HCT116 (cell line): ENCODE measurements at regions not wholly inside any gene's neighbourhood (a gene's known extent, or its start where the extent isn't known, plus 50 kb on each side); places are given as distances from the start of the nearest gene placed in this dataset.

Experiments
- ATAC-seq: fragments of 200-7000 bp; cut with Tn5 transposase; 2 replicates; pipeline ENCODE4 v1.9.1; 2020; ENCODE audit warnings: mild to moderate bottlenecking, moderate library complexity
- BruUV-seq: library from RNA; stranded (reverse); fragments of 400-500 nt; replicated peaks from 2 replicates; lab custom pipeline; 2021; lab: Mats Ljungman, UMichigan
- CTCF ChIA-PET: fragments of 300-600 bp; sonication (Branson Sonifier 250); formaldehyde crosslinking; loops from one replicate; lab custom pipeline; 2021; ENCODE audit warnings: antibody characterized with exemption; lab: Charles Lee
- POLR2A ChIA-PET: fragments of 300-600, 350-600 bp; sonication (Branson Sonifier 250); formaldehyde crosslinking; loops from one replicate; lab custom pipeline; 2021; ENCODE audit warnings: antibody characterized with exemption; lab: Charles Lee
- RAD21 ChIA-PET, 2 experiments: fragments of 300-600 bp; sonication (Branson Sonifier 250); formaldehyde crosslinking; loops; one replicate each; lab custom pipeline; 2023; ENCODE audit warnings: low total read pairs in 2 of 2; ENCODE audit not compliant: uncharacterized antibody in 2 of 2, unreplicated experiment in 2 of 2, low non-redundant PET in 1 of 2; lab: Charles Lee
- DNase-seq: peaks from one replicate; pipeline ENCODE4 v3.0.0-alpha.2; 2010; ENCODE audit warnings: low read depth, low spot score
- H2AFZ ChIP-seq: fragments of 200-600 bp; shearing (Covaris generic), sonication (generic); 2 replicates; pipeline ENCODE4 v1.6.1; 2017; ENCODE audit warnings: low read depth, mixed run types, mixed read lengths, antibody characterized with exemption, low read length; ENCODE audit not compliant: poor library complexity, severe bottlenecking
- H3K27ac ChIP-seq: 2 replicates; pipeline ENCODE4 v1.5.1; 2012; ENCODE audit warnings: low read depth, low read length
- H3K27me3 ChIP-seq: fragments of 200-600 bp; sonication (generic); 2 replicates; pipeline ENCODE4 v1.6.1; 2016; ENCODE audit warnings: mixed run types, low read length, mixed read lengths; ENCODE audit not compliant: insufficient read depth
- H3K36me3 ChIP-seq, 2 experiments: fragments of 200-500 bp in 1 of 2; fragments of 200-600 bp in 1 of 2; sonication (Bioruptor generic) in 1 of 2; sonication (generic) in 1 of 2; 2 replicates each; pipeline versions ENCODE4 v1.5.1 to v1.6.1; 2014 to 2016; ENCODE audit warnings: low read length in 2 of 2, inconsistent platforms in 1 of 2, mixed read lengths in 1 of 2, mixed run types in 1 of 2; ENCODE audit not compliant: insufficient read depth in 2 of 2, control insufficient read depth in 1 of 2
- H3K4me1 ChIP-seq, 2 experiments: fragments of 200-600 bp in 1 of 2; sonication (generic) in 1 of 2; 2 replicates each; pipeline versions ENCODE4 v1.5.1 to v1.6.1; 2012 to 2017; ENCODE audit warnings: low read length in 2 of 2, inconsistent platforms in 1 of 2, mild to moderate bottlenecking in 1 of 2, mixed read lengths in 1 of 2, mixed run types in 1 of 2, moderate library complexity in 1 of 2; ENCODE audit not compliant: insufficient read depth in 2 of 2, control insufficient read depth in 1 of 2
- H3K4me2 ChIP-seq: fragments of 200-600 bp; sonication (generic); 2 replicates; pipeline ENCODE4 v1.6.1; 2017; ENCODE audit warnings: mixed run types, low read length, mixed read lengths
- H3K4me3 ChIP-seq, 2 experiments: fragments of 200-600 bp in 1 of 2; sonication (generic) in 1 of 2; replicated peaks in 1 of 2; 2 replicates each; pipeline ENCODE4 v1.5.1; 2011 to 2016; ENCODE audit warnings: low read length in 2 of 2, control low read depth in 1 of 2, low read depth in 1 of 2, mild to moderate bottlenecking in 1 of 2, mixed read lengths in 1 of 2, mixed run types in 1 of 2
- H3K79me2 ChIP-seq: fragments of 200-600 bp; sonication (generic); 2 replicates; pipeline ENCODE4 v1.6.1; 2017; ENCODE audit warnings: mild to moderate bottlenecking, mixed run types, low read length, moderate library complexity, mixed read lengths; ENCODE audit not compliant: insufficient read depth
- H3K9ac ChIP-seq: fragments of 200-600 bp; sonication (generic); 2 replicates; pipeline ENCODE4 v1.6.1; 2016; ENCODE audit warnings: low read length, mixed read lengths
- H3K9me2 ChIP-seq: fragments of 200-600 bp; sonication (generic), shearing (Covaris generic); 2 replicates; pipeline ENCODE4 v1.6.1; 2017; ENCODE audit warnings: mixed run types, mild to moderate bottlenecking, moderate library complexity; ENCODE audit not compliant: insufficient read depth
- H3K9me3 ChIP-seq, 2 experiments: fragments of 200-500 bp in 1 of 2; fragments of 200-600 bp in 1 of 2; sonication (Bioruptor generic) in 1 of 2; sonication (generic) in 1 of 2; 2 replicates each; pipeline ENCODE4 v1.6.1; 2014 to 2017; ENCODE audit warnings: low read length in 2 of 2, mixed read lengths in 2 of 2, inconsistent platforms in 1 of 2, low read depth in 1 of 2, mild to moderate bottlenecking in 1 of 2, mixed run types in 1 of 2, moderate library complexity in 1 of 2; ENCODE audit not compliant: control insufficient read depth in 1 of 2, insufficient read depth in 1 of 2
- H4K20me1 ChIP-seq: fragments of 200-600 bp; sonication (generic), shearing (Covaris generic); 2 replicates; pipeline ENCODE4 v1.6.1; 2017; ENCODE audit warnings: mixed run types, mild to moderate bottlenecking, moderate library complexity; ENCODE audit not compliant: insufficient read depth
- CBX3 ChIP-seq: IDR thresholded peaks from 2 replicates; pipeline ENCODE4 v1.6.1; 2012; ENCODE audit warnings: low read depth
- CEBPB ChIP-seq: IDR thresholded peaks from 2 replicates; pipeline ENCODE4 v1.6.1; 2012; ENCODE audit warnings: low read depth
- CTCF ChIP-seq, 3 experiments: fragments of 200-600 bp in 1 of 3; sonication (generic) in 1 of 3; IDR thresholded peaks in 2 of 3; conservative IDR thresholded peaks in 1 of 3; 2 replicates each; pipeline ENCODE4 v1.5.1; 2012 to 2017; ENCODE audit warnings: low read depth in 2 of 3, low read length in 2 of 3, antibody characterized with exemption in 1 of 3, borderline replicate concordance in 1 of 3, control low read depth in 1 of 3, mild to moderate bottlenecking in 1 of 3, mixed read lengths in 1 of 3, mixed run types in 1 of 3, moderate library complexity in 1 of 3; ENCODE audit not compliant: insufficient read depth in 1 of 3
- ELF1 ChIP-seq: IDR thresholded peaks from 2 replicates; pipeline ENCODE4 v1.6.1; 2012; ENCODE audit warnings: low read depth, borderline replicate concordance
- FOSL1 ChIP-seq: IDR thresholded peaks from 2 replicates; pipeline ENCODE4 v1.6.1; 2012; ENCODE audit warnings: low read depth
- JUND ChIP-seq: IDR thresholded peaks from 2 replicates; pipeline ENCODE4 v1.6.1; 2012
- POLR2A ChIP-seq: IDR thresholded peaks from 2 replicates; pipeline ENCODE4 v1.7.0; 2011; ENCODE audit warnings: borderline replicate concordance; ENCODE audit not compliant: insufficient read depth, insufficient read length; ENCODE audit errors: extremely low read depth
- POLR2AphosphoS5 ChIP-seq: IDR thresholded peaks from 2 replicates; pipeline ENCODE4 v1.6.1; 2011; ENCODE audit warnings: mild to moderate bottlenecking, low read depth, low read length, moderate library complexity
- RAD21 ChIP-seq: IDR thresholded peaks from 2 replicates; pipeline ENCODE4 v1.6.1; 2012; ENCODE audit warnings: low read depth, mild to moderate bottlenecking
- SP1 ChIP-seq: IDR thresholded peaks from 2 replicates; pipeline ENCODE4 v1.6.1; 2012; ENCODE audit warnings: low read depth
- SRF ChIP-seq: IDR thresholded peaks from 2 replicates; pipeline ENCODE4 v1.6.1; 2012; ENCODE audit warnings: low read depth
- TCF7L2 ChIP-seq: IDR thresholded peaks from 2 replicates; pipeline ENCODE4 v1.7.0; 2011; ENCODE audit warnings: borderline replicate concordance, inconsistent platforms; ENCODE audit not compliant: insufficient read depth, insufficient read length; ENCODE audit errors: extremely low read depth
- YY1 ChIP-seq: IDR thresholded peaks from 2 replicates; pipeline ENCODE4 v1.6.1; 2011; ENCODE audit warnings: low read length, low read depth, moderate library complexity, mild to moderate bottlenecking; ENCODE audit not compliant: insufficient replicate concordance; ENCODE audit errors: extremely low read depth
- ZNF274 ChIP-seq: fragments of 200-500 bp; sonication (Bioruptor generic); IDR thresholded peaks from 2 replicates; pipeline ENCODE4 v1.6.1; 2014; ENCODE audit warnings: mild to moderate bottlenecking, low read depth, low read length, inconsistent platforms
- intact Hi-C: fragments of 100-400 bp; cut with micrococcal nuclease; formaldehyde crosslinking; loops from 2 replicates; pipeline ENCODE4 v1.10.0; 2022
- TF ChIP-seq, protein P1 (sequence below): IDR thresholded peaks from 2 replicates; pipeline ENCODE4 v1.6.1; 2011; ENCODE audit warnings: mild to moderate bottlenecking, low read length, moderate library complexity; ENCODE audit not compliant: insufficient replicate concordance; ENCODE audit errors: extremely low read depth
- TF ChIP-seq, protein P2 (sequence below): IDR thresholded peaks from 2 replicates; pipeline ENCODE4 v1.6.1; 2012
- TF ChIP-seq, protein P3 (sequence below): IDR thresholded peaks from 2 replicates; pipeline ENCODE4 v1.6.1; 2012; ENCODE audit warnings: low read depth

DNA sequence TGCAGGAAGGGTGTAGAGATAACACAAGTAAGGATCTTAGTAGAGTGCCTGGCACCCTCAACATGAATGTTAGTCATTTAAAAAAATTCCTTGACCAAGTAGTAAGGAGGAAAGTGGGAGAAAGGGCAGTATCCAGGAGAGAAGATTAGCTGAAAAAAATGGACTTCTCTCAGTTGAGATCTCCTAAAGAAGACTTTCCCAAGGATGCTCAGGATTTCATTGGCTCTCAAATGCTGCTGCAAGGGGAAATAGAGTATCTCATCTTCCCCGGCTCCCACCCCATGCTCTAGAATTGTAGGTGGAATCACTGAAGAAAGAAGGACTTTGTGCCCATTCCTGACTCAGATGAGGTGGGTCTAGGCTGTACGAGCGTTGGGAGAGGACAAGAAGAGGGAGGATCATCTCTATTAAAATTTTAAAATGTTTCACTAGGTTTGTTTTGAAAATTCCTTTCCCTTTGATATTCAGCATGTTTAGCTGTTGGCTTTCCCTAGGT, 231.1 kb downstream of the MYCN start (continued):
- TF ChIP-seq CTCF (IDR thresholded peaks at IDR 0.05 in 2 of 3, conservative IDR thresholded peaks at IDR 0.05 in 1 of 3; ENCODE audit: borderline replicate concordance in 1 of 3, insufficient read depth in 1 of 3, low read depth in 2 of 3, low read length in 2 of 3) (no peak), JUND (no peak), SRF (no peak), ELF1 (no peak), CEBPB (no peak)
- TF ChIP-seq, protein P1, sequence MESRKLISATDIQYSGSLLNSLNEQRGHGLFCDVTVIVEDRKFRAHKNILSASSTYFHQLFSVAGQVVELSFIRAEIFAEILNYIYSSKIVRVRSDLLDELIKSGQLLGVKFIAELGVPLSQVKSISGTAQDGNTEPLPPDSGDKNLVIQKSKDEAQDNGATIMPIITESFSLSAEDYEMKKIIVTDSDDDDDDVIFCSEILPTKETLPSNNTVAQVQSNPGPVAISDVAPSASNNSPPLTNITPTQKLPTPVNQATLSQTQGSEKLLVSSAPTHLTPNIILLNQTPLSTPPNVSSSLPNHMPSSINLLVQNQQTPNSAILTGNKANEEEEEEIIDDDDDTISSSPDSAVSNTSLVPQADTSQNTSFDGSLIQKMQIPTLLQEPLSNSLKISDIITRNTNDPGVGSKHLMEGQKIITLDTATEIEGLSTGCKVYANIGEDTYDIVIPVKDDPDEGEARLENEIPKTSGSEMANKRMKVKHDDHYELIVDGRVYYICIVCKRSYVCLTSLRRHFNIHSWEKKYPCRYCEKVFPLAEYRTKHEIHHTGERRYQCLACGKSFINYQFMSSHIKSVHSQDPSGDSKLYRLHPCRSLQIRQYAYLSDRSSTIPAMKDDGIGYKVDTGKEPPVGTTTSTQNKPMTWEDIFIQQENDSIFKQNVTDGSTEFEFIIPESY, result no peak
- TF ChIP-seq, protein P2, sequence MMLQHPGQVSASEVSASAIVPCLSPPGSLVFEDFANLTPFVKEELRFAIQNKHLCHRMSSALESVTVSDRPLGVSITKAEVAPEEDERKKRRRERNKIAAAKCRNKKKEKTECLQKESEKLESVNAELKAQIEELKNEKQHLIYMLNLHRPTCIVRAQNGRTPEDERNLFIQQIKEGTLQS, result no peak

DNA sequence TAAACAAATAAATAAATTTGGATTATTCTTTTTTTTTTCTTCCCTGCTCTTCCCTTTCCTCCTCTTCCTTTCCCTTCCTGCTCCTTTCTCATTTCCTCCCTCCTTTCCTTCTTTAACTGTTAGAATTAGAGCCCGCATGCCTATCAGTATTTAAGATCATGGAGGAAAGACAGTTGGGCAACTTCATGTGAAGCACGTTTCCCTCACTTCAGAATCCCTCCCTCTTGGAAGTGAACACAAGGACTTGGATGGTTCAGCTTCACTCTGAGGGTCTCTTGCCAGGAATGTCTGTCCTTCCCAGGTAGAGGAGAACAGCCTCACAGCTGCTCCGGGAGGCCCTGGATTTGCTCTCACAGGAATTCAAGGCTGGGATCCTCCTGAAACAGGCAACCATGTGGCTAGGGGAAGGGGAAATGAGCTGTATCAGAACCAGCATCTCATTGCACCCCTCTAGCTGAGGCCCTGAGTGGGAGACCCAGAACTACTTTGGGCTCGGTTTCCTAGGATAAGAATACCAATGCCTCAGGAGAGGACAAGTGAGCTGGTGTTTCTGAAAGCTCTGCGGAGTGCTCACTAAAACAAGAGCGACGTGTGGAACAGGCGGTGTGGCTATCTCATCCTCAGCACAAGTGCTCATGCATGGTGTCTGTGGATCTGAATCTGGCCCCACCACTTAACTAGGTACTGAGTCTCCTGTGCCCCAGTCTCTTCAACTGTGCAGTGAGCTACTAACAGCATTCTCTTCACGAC, 230.5 kb downstream of the MYCN start:
- intact Hi-C loops, result no loop called here
- CTCF ChIA-PET, result no interaction called here
- TF ChIP-seq ELF1 (no peak), RAD21 (no peak), ZNF274 (no peak), FOSL1 (no peak), TCF7L2 (no peak), POLR2A (no peak), POLR2AphosphoS5 (no peak), CBX3 (no peak), SP1 (no peak), YY1 (no peak)
- TF ChIP-seq, protein P3, sequence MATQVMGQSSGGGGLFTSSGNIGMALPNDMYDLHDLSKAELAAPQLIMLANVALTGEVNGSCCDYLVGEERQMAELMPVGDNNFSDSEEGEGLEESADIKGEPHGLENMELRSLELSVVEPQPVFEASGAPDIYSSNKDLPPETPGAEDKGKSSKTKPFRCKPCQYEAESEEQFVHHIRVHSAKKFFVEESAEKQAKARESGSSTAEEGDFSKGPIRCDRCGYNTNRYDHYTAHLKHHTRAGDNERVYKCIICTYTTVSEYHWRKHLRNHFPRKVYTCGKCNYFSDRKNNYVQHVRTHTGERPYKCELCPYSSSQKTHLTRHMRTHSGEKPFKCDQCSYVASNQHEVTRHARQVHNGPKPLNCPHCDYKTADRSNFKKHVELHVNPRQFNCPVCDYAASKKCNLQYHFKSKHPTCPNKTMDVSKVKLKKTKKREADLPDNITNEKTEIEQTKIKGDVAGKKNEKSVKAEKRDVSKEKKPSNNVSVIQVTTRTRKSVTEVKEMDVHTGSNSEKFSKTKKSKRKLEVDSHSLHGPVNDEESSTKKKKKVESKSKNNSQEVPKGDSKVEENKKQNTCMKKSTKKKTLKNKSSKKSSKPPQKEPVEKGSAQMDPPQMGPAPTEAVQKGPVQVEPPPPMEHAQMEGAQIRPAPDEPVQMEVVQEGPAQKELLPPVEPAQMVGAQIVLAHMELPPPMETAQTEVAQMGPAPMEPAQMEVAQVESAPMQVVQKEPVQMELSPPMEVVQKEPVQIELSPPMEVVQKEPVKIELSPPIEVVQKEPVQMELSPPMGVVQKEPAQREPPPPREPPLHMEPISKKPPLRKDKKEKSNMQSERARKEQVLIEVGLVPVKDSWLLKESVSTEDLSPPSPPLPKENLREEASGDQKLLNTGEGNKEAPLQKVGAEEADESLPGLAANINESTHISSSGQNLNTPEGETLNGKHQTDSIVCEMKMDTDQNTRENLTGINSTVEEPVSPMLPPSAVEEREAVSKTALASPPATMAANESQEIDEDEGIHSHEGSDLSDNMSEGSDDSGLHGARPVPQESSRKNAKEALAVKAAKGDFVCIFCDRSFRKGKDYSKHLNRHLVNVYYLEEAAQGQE, result no peak

More for the DNA sequence above, 230.5 kb downstream of the MYCN start:
- H3K27me3 ChIP-seq, result 0 out of 2 replicates have a peak, but pooled peaks cover under 1% of the 10 kb centered on the region
- no peak overlapping the region for H3K27ac ChIP-seq
- no peak overlapping the region for H3K4me2 ChIP-seq
- ATAC-seq, result no peak
- no peaks in the 10 kb centered on the region for H4K20me1 ChIP-seq
- BruUV-seq, result no TSS peak
- H3K4me1 ChIP-seq, result no peaks in the 10 kb centered on the region
- no peaks in the 10 kb centered on the region for H3K9me3 ChIP-seq
- no peak overlapping the region for H2AFZ ChIP-seq
- no peaks in the 10 kb centered on the region for H3K79me2 ChIP-seq
- POLR2A ChIA-PET, result no interaction called here
- H3K36me3 ChIP-seq, result no peaks in the 10 kb centered on the region
- no peaks in the 10 kb centered on the region for H3K9me2 ChIP-seq
- H3K9ac ChIP-seq, result no peak overlapping the region
- RAD21 ChIA-PET, result no interaction called here
- no peak overlapping the region for H3K4me3 ChIP-seq
- DNase-seq, result no peak
